HG03521 (cell line): ENCODE measurements at regions not wholly inside any gene's neighbourhood (a gene's known extent, or its start where the extent isn't known, plus 50 kb on each side); places are given as distances from the start of the nearest gene placed in this dataset.
"Not testable (repeated sequence)": the region's sequence is repeated elsewhere in the genome, so short reads cannot be mapped to it uniquely, and the experiment has no call there.

ENCODE experiments used
- ATAC-seq: cut with Tn5 transposase; IDR thresholded peaks from one replicate; pipeline ENCODE4 v1.9.1; 2021; ENCODE audit warnings: mild to moderate bottlenecking, moderate library complexity; ENCODE audit not compliant: unreplicated experiment

- ATAC-seq: no peak
Measured at GRCh38 chr16:63776437-63776836, 1345.4 kb downstream of the CDH11 start.

GRCh38 chr16:63776034-63776433 lies 1345.8 kb downstream of the CDH11 start:
- no peak for ATAC-seq

GRCh38 chr16:63774302-63774701 lies 1347.6 kb downstream of the CDH11 start:
- ATAC-seq: no peak

GRCh38 chr16:63769211-63769610 lies 1352.7 kb downstream of the CDH11 start:
- ATAC-seq: no peak

GRCh38 chr16:63760246-63760645 lies 1361.6 kb downstream of the CDH11 start:
- ATAC-seq: not testable (repeated sequence)

- ATAC-seq: no peak
Measured at GRCh38 chr16:63752347-63752746, 1369.5 kb downstream of the CDH11 start.

GRCh38 chr16:63749276-63749675 lies 1372.6 kb downstream of the CDH11 start:
- no peak for ATAC-seq

- ATAC-seq: no peak
Measured at GRCh38 chr16:63745456-63745855, 1376.4 kb downstream of the CDH11 start.

GRCh38 chr16:63744077-63744874 lies 1377.6 kb downstream of the CDH11 start:
- ATAC-seq: no peak

- ATAC-seq: no peak
Measured at GRCh38 chr16:63742150-63742549, 1379.7 kb downstream of the CDH11 start.

GRCh38 chr16:63737633-63738032 lies 1384.2 kb downstream of the CDH11 start:
- no peak for ATAC-seq

- ATAC-seq: no peak
Measured at GRCh38 chr16:63735456-63735855, 1386.4 kb downstream of the CDH11 start.

- ATAC-seq: no peak
Measured at GRCh38 chr16:63720848-63721247, 1401.0 kb downstream of the CDH11 start.

- no peak for ATAC-seq
Measured at GRCh38 chr16:63719926-63720325, 1401.9 kb downstream of the CDH11 start.

GRCh38 chr16:63717806-63718205 lies 1404.1 kb downstream of the CDH11 start:
- ATAC-seq: no peak

GRCh38 chr16:63714876-63715275 lies 1407.0 kb downstream of the CDH11 start:
- no peak for ATAC-seq

- ATAC-seq: no peak
Measured at GRCh38 chr16:63712725-63713124, 1409.1 kb downstream of the CDH11 start.

GRCh38 chr16:63703612-63704011 lies 1418.3 kb downstream of the CDH11 start:
- ATAC-seq: no peak

- no peak for ATAC-seq
Measured at GRCh38 chr16:63702981-63703590, 1418.8 kb downstream of the CDH11 start.

GRCh38 chr16:63697736-63698135 lies 1424.1 kb downstream of the CDH11 start:
- no peak for ATAC-seq

GRCh38 chr16:63695347-63695746 lies 1426.5 kb downstream of the CDH11 start:
- no peak for ATAC-seq

GRCh38 chr16:63690961-63691360 lies 1430.9 kb downstream of the CDH11 start:
- ATAC-seq: no peak
